ENCODE measurements at regions not wholly inside any gene's neighbourhood (a gene's known extent, or its start where the extent isn't known, plus 50 kb on each side); places are given as distances from the start of the nearest gene placed in this dataset.

DNA sequence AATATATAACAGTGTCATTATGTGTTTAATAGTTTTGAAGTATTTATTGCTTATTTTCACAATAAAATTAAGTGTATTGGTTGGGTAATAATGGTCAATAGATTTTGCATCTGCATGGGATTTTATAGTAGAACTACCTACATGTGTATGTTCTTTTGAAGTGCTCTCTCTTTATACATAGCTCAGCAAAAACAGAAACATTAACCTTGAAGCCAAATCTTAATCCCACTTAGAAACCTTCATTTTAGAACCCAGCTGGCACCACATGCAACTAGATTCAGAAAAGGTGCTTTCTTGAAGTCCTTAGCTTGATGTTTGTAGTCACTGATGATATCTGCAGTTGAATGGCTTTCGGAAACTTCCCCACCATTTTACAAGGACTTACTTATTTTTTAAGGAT, 146.9 kb upstream of the IL12A start:
- ATAC-seq, result no peak
- intact Hi-C loops (cut with DNase I), result no loop called here
- DNase-seq (ENCODE audit: low spot score), result no peak

DNA sequence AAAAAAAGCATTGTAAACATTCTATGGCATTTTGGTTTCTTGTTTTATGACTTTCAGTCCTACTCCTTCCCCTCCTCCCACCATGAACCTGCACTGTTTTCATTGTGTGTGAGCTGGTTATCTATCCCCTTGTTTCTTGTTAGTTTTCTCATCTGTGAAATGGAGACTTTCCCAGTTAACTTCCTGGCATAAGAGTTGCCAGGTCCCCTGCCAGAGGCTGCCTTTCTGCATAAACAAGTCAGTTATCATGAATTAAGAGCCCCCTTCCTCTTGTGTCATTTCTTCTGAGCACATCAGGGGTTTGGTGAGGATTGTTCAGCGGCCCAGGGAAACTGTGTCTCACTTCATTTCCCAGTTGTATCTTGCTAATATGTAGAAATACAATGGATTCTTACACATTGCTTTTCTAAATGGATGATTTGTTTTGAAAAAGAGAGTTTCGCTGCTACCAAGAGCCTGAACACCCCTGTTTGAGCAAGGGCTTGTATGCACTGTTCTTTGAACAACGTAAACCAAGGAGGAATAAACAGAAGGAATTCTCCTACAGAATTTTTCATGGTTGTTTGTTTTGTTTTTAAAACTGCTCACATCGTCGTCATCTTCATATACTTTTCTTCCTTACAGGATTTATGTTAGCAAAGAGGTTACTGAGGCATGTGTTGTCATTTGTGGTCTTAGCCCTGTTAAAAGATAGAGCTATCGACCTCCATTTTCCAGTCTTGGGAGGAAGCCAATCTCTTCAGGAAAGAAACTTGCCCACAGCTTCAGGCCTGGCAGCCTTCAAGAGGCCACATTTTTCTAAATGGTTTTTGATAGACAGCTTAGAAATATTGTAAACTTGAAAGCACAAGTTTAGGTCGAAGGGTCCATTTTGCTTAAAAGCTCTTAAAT, 144.6 kb upstream of the IL12A start:
- no peak for DNase-seq (ENCODE audit: low spot score)
- intact Hi-C loops (cut with DNase I), result no loop called here

DNA sequence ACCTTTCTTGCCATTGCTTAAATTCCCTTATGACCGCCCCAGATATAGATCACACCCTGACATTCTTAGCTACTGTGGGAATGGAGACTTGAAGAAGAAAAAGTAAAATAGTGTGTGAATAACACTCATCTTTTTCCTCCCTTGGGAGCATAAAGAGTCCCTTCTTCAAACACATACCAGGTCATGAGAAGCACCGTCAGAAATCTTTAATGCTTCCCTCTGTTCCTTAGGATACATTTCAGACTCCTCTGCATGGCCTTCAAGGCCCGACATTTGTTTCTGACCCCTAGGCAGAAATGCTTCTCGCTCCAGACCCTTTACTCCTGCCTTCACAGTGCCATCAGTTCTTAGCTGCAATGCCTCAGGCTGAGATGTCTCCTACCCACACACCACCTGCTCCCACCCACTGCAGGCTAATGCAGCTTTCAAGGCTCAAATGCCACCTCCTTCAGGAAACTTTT, 143.8 kb upstream of the IL12A start:
- ATAC-seq (no peak), DNase-seq (ENCODE audit: low spot score) (no peak)
- intact Hi-C loops (cut with DNase I), result no loop called here

More for the DNA sequence above, 144.6 kb upstream of the IL12A start:
- ATAC-seq, result no peak

DNA sequence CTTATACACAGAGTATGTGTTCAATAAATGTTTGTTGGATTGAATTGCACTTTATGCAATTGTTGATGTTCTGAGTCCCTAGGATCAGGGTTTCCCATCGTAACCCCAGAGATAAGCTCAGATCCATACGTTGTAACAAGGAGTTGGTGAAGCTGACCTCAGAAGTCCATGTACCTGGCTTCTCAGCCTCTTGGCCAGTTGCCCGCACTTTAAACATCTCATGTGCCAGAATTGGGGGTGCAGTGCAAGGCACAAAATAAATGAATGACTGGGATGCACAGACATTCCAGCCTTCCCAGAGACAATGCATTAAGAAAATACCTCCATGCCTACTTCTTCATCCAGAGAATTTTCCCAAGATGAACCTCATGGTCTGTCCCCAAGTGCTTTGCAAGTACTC, 142.9 kb upstream of the IL12A start:
- intact Hi-C loops (cut with DNase I), result no loop called here
- DNase-seq (ENCODE audit: low spot score) (no peak), ATAC-seq (no peak)

DNA sequence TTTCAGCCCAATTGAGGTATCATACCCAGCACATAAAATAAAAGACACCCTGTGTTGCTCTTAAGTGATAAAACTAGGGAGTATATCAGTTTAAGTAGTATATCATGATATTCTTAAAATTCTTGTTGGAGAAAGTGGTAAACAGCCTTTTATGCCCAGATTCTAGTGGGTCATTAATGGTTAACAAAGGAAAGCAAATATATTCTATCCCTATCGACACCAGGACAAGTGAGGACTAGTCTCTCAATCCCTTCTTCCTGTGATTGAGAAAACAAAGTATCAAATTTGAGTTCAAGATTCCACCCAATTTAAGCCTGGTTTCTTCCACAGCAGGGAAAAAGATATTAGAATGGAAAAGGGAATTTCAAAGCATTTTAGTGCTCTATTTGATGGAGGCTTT, 142.4 kb upstream of the IL12A start:
- DNase-seq (ENCODE audit: low spot score) (no peak), ATAC-seq (no peak)
- intact Hi-C loops (cut with DNase I), result no loop called here

DNA sequence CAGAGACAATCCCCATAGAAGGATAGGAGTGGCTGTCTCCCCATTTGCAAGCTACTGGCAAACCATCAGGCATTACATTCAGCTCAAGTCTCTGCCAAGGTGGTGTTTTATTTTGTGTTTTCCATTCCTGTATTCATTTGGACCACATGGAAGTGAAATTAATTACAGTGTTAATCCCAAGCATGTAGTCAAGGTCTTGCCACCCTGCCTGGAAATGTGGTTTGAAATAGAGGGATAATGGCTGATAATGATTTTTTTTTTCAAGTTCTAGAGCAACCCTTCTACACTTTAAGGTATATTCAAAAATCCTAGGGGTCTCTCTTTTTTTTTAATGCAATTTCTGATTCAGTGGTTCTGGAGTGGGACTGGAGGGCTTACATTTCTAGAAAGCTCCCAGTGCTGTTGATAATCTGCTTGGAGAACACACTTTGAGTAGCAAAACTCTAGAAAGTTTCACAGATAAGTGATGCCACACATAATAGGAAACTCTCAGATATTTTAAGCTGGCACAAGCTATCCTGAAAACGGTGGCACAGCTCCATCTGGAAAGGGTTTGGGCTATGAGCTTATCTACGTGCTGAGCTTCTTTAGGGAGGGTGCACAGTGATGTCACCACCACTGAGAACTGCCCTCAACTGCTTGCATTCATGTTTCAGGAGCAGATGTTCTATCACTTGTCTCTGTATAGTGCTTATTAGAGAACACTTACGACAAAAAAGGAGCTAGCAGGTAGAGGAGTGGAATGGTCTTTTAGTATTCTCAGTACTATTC, 140.1 kb upstream of the IL12A start:
- DNase-seq (ENCODE audit: low spot score), result no peak
- intact Hi-C loops (cut with DNase I), result no loop called here
- no peak for ATAC-seq

DNA sequence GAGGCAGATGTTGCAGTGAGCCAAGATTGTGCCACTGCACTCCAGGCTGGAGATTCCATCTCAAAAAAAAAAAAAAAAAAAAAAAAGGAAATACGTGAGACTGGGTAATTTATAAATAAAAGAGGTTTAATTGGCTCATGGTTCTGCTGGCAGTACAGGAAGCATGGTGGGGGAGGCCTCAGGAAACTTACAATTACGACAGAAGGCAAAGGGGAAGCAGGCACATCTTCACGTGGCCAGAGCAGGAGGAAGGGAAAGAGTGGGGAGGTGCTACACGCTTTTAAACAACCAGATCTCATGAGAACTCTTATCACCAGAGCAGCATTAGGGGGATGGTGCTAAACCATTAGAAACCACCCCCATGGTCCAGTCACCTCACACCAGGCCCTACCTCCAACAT, 138.2 kb upstream of the IL12A start:
- intact Hi-C loops (cut with DNase I), result no loop called here
- DNase-seq (ENCODE audit: low spot score), result no peak
- no peak for ATAC-seq

DNA sequence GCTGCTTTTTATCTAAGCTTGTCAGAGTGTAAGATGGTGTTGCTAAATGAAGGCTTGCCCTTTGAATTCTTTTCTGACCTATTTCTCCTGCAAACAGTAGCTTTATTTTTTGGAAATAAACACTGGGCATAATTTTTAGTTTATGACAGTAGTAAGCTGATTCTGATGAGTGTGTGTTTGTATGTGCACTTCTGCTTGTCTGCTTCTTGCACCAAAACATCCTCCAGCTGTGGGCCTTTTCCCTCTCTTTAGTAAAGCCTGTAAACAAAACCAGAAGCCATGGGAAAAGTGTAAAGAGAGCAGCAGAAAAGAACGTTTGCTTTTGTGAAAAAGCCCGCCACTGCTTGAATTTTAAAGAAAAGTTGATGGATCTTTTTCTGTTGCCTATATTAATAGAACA, 136.4 kb upstream of the IL12A start:
- intact Hi-C loops (cut with DNase I), result no loop called here
- ATAC-seq (no peak), DNase-seq (ENCODE audit: low spot score) (no peak)

DNA sequence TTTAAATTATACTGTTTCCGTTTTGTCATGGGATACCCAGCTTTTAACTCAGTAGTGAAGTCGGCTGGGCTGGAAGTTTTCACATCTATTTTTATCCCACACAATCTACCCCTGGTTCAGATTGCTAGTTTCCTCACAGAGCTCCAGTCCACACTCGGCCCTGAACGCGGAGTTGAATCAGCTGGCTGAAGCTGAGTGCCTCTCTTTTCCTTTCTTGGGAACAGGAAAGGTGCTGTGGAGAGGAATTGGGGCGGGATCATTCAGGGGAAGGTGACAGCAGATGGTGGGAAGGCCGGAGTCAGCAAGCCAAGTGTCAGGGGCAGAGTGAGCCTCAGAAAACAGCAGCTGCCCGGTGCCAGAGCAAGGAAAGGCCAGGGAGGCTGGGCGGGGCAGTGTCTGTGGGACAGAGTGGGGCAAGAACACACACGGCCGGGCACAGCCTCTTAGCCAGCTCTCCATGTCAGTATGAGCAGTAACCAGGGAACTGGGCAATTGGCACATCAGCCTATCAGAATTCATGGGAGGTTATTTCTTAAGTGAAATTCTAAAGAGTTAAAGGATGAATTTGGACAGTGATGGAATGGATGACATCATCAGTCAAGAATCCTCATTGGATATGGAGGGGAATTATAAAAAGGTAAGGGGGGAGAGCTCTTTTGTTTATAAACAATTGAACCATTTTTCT, 135.7 kb upstream of the IL12A start:
- intact Hi-C loops (cut with DNase I), result no loop called here
- ATAC-seq (peak; percentile 66), DNase-seq (ENCODE audit: low spot score) (peak; percentile 67)

DNA sequence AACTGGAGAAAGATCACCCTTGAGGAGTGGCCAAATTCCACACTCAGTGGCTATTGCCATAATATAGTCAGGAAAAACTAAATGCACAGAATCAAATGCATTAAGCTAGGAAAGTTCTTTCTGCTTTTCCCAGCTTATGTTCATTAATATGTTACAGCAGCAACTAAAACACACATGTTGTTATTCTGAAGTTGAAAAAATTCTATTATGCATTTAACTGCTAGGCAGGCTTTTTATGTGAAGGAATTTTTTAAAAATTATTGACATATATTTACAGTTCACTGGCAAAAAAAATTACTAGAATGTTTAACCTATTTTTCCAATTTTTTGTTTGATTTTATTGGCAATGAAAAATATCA, 135.2 kb upstream of the IL12A start:
- DNase-seq (ENCODE audit: low spot score) (no peak), ATAC-seq (no peak)
- intact Hi-C loops (cut with DNase I), result no loop called here

DNA sequence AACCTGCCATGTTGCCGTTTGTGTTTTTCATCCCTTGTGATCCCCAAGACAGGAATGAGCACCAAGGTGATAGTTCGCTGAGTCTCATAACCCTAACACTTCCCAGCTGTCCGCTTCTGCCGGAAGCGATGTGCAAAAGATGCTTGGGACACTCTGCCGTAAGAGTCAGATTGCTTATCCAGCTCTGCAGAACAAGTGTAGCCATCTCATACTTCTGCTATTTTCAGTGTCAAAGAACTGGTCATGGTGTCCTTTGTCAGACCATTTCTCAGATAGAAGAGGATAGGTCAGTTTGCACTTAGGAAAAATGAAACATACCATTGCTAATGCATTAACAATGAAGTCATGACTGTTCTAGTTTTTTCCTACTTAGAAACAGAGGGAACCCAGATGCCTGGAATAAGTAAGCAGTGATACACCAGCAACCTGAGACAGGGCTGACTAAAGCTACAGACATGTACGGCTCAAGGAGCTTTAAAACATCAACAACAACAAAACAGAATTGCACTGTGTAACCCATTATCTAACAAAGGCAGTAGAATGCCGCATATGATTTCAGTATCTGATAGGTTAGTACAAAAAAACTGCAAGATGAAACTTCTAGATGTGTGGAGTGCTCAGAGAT, 134.0 kb upstream of the IL12A start:
- ATAC-seq (no peak), DNase-seq (ENCODE audit: low spot score) (no peak)
- intact Hi-C loops (cut with DNase I), result no loop called here

DNA sequence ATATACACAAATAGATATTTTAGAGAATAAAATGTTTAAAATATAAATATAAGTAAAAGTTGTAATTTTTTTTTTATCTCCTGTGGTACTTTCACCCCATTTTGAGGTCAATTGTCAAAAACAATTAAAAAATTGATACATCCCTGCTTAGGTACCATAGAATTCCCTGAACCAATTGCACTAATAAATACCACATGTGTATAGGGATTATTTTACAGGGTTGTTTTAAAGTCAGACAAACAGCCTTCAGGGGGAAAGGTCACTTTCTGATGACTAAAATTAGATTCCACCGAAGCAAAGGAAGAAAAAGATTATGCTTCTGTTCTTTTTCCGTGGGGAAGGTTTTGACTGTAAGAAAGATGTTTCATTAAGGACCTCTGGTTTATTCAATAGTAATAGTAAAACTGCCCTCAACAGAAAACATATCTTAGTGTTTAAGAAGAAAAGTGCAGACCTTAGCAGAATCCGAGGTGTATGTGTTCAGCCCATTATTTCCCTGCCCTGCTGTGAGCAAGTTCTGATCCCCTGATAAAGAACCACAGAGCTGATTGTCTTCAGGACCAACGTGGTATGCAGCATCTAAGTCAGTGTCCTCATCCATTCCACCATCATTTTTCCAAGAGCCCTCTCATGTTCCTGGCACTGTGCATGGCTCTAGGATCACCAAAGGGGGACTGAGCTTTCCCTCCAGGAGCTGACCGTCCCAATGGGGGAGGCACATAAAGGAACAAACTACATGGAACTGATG, 132.9 kb upstream of the IL12A start:
- DNase-seq (ENCODE audit: low spot score) (no peak), ATAC-seq (no peak)
- intact Hi-C loops (cut with DNase I), result no loop called here

DNA sequence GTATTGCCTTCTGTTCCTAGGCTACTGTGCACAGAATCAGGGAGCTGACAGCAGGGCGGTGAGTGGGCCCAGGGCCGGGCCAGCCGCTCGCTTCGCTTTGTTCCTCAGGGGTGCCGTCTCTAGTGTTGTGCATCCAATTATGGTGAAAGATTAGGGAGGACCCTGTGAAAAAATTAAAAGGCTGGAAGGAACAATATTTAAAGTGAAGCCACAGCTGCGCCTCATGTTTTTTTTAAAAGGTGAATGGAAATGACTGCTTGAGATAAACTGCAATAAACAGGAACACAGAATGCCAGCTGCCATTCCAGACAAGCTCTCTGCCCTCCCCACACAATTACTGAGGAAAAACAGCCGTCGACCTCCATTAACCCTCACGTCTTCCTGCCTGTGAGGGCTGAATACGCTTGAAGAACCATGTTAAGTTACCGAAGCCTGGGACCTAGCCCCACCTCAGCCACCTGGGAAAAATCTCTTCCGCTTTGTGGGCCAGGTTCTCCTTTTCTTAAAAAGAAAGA, 132.0 kb upstream of the IL12A start:
- ATAC-seq (peak; percentile 56), DNase-seq (ENCODE audit: low spot score) (no peak)
- intact Hi-C loops (cut with DNase I), result no loop called here

DNA sequence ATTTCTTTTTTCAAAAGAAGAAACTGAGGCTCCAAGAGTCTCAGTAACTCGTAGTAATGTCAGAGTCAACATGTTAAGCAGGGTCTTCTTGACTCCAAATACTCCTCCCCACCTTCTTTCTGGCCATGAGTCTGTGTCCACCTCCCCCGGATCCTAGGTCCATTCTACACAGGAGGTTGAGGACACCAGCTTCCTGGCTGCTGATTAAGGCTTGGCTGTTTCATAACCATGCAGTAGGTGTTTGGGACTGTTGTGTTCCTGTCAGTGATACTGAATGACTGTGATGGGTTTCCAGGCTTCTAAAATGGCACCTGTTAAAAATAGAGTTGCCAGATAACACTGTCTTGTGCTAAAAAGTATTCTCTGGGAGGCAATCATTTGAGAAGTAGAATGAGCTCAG, 130.8 kb upstream of the IL12A start:
- DNase-seq (ENCODE audit: low spot score), result no peak
- intact Hi-C loops (cut with DNase I), result no loop called here
- no peak for ATAC-seq

DNA sequence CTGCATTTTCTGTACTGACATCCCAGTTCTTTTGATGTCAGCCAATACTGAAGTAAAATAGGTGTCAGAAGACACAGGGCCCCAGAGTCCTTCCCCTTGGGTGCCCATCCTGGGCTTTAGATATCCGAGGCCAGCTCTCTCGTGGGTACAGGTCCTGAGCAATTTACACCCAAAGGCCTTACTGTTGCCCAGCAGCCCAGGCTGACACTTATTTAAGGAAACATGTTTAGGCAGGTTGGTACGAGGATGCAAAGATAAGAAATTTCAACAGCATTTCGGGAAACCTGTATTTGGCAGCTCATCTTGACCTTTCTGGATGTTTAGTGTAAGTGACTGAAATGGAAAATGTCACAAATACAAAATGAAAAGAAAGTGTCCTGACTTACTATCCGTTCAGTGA, 130.0 kb upstream of the IL12A start:
- intact Hi-C loops (cut with DNase I), result no loop called here
- DNase-seq (ENCODE audit: low spot score), result no peak
- ATAC-seq, result no peak

DNA sequence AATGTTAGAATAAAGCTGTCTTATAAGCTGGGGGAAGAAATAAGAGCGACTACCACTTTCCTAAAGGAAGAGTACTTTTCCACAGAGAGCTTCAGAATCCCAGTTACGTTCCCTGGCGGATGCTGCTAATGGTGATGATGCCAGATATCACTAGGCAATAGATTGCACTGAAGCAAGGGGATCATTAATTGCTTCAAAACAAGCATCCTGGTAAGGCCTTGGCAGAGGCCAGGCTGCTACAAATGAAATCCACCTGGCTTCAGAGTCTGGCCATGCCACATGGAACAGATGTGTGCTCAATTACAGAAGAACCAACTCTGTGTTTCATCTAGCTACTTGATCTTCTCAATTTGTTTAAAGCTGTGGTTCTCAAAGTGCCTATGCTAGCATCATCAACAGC, 129.2 kb upstream of the IL12A start:
- no peak for ATAC-seq
- intact Hi-C loops (cut with DNase I), result no loop called here
- DNase-seq (ENCODE audit: low spot score), result no peak

DNA sequence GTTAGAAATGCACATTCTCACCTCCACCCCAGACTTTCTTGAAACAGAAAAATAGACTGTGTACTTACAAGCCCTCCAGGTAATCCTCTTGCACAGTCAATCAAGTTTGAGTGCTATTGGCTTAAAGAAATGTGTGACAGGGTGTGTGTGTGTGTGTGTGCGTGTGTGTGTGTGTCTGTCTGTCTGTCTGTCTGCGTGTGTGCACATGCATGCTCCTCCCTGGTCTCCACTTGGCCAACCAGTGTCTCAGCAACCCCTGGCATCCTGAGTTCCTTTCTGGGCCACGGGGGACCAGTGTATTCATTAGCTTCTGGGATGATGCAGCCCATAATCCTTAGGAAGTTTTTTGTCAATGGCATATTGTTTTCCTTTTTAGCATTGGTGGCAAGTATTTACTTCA, 128.8 kb upstream of the IL12A start:
- intact Hi-C loops (cut with DNase I), result no loop called here
- ATAC-seq (no peak), DNase-seq (ENCODE audit: low spot score) (no peak)

DNA sequence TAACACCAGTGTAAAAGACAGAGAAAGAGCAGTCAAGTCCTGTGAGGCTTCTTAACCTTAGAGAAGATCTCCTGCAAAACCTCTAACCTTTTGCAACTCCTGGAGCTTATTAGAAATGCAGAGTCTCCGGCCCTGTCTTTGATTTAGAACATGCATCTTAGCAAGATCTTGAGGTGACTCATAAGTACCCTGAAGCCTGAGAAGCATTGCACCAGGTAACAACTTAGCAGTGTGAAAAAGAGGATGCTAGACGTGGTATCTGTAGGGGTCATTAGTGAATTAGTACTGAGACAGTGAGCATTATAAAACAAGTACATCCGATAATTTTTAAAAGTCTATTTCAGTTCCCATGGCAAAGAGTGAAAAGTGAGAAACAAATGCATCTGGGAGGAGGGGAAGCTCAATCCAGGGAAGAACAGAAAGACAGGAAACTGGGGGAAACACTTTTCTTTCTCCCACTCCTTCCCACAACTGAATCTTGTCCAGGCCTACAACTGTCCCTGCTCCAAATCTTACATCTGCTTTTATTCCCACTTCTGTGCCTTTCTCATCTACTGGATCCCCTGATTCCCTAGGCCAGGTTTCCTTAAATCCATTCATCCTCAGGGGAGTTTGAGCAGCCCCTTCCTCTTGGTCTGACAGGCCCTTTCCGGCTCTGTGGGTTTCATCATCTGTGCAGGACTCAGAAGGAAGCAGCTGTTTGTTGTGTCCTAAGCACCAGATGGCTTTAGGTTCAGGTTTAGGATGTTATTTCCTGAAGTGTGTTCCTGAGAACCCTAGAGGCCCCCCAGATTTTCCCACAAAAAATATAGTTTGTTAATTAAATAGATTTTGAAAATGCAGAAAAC, 128.1 kb upstream of the IL12A start:
- DNase-seq (ENCODE audit: low spot score) (no peak), ATAC-seq (no peak)
- intact Hi-C loops (cut with DNase I), result no loop called here

Data from sciatic nerve (tissue), 2 donors.